ENCODE measurements at regions not wholly inside any gene's neighbourhood (a gene's known extent, or its start where the extent isn't known, plus 50 kb on each side); places are given as distances from the start of the nearest gene placed in this dataset.

- no peaks in the 10 kb centered on the region for H3K9me3 ChIP-seq (ENCODE audit: control extremely low read depth in 1 of 3, control insufficient read depth in 2 of 3, insufficient read depth in 1 of 3, low read length in 2 of 3)
- no peak for TF ChIP-seq CTCF (IDR thresholded peaks at IDR 0.05)
- no peak for TF ChIP-seq EZH2 (IDR thresholded peaks at IDR 0.05; ENCODE audit: borderline replicate concordance, insufficient read depth, low read depth, low read length, poor library complexity, severe bottlenecking)
- Mint-ChIP-seq H3K27ac (no peak overlapping the region), H3K9me3 (ENCODE audit: insufficient read depth) (peaks cover 5% of the 10 kb centered on the region), H3K27me3 (no peaks in the 10 kb centered on the region), H3K4me3 (no peak overlapping the region), H3K4me1 (peaks cover 4% of the 10 kb centered on the region)
- no peaks in the 10 kb centered on the region for H4K20me1 ChIP-seq (ENCODE audit: control insufficient read depth, insufficient read depth, low read length, poor library complexity, severe bottlenecking)
- WGBS (ENCODE audit: insufficient coverage): 100% methylated on average over 1 of the region's 3 CpGs
- H2AFZ ChIP-seq (ENCODE audit: insufficient read depth, low read depth, low read length, poor library complexity, severe bottlenecking): no peak overlapping the region
- POLR2A ChIA-PET: no interaction called here
- no peak overlapping the region for H3K4me3 ChIP-seq (ENCODE audit: control extremely low read depth in 1 of 5, extremely low read depth in 1 of 5, insufficient read depth in 1 of 5, low read depth in 2 of 5, low read length in 4 of 5)
- DNase-seq (no peak), ATAC-seq (ENCODE audit: low read depth) (no peak)
- CTCF ChIA-PET: no interaction called here
- H3K9ac ChIP-seq (ENCODE audit: low read length): no peak overlapping the region
- no peak overlapping the region for H3K4me2 ChIP-seq (replicated peaks; ENCODE audit: low read depth, low read length, poor library complexity, severe bottlenecking)
- intact Hi-C loops (cut with micrococcal nuclease): no loop called here
- H3K27ac ChIP-seq (ENCODE audit: low read length in 2 of 2): no peak overlapping the region
- H3K79me2 ChIP-seq (ENCODE audit: control insufficient read depth, insufficient read depth, low read length): no peaks in the 10 kb centered on the region
- H3K36me3 ChIP-seq (replicated peaks in 1 of 2; ENCODE audit: control extremely low read depth in 1 of 2, control insufficient read depth in 1 of 2, extremely low read depth in 1 of 2, insufficient read depth in 2 of 2, low read length in 1 of 2): no peaks in the 10 kb centered on the region
- H3K27me3 ChIP-seq (replicated peaks in 1 of 4; ENCODE audit: control extremely low read depth in 1 of 4, control insufficient read depth in 3 of 4, insufficient read depth in 4 of 4, low read length in 3 of 4): no peaks in the 10 kb centered on the region
- H3K4me1 ChIP-seq (ENCODE audit: control insufficient read depth in 2 of 2, insufficient read depth in 2 of 2, low read length in 2 of 2): no peaks in the 10 kb centered on the region
Observed at GRCh38 chr6:22194188-22194921, 102.5 kb downstream of the PRL start.

GRCh38 chr6:22199771-22200170 lies 97.1 kb downstream of the PRL start:
- H2AFZ ChIP-seq (ENCODE audit: insufficient read depth, low read depth, low read length, poor library complexity, severe bottlenecking): no peak overlapping the region
- Mint-ChIP-seq H3K4me1 (no peaks in the 10 kb centered on the region), H3K27me3 (no peaks in the 10 kb centered on the region), H3K9me3 (ENCODE audit: insufficient read depth) (peaks cover 8% of the 10 kb centered on the region), H3K27ac (no peak overlapping the region), H3K4me3 (no peak overlapping the region)
- 100% methylated on average over 1 of the region's 3 CpGs for WGBS (ENCODE audit: insufficient coverage)
- no peak overlapping the region for H3K4me3 ChIP-seq (ENCODE audit: control extremely low read depth in 1 of 5, extremely low read depth in 1 of 5, insufficient read depth in 1 of 5, low read depth in 2 of 5, low read length in 4 of 5)
- no peak overlapping the region for H3K4me2 ChIP-seq (replicated peaks; ENCODE audit: low read depth, low read length, poor library complexity, severe bottlenecking)
- peaks cover 0 to 5% (median 0%) of the 10 kb centered on the region in 3 donors for H3K9me3 ChIP-seq (ENCODE audit: control extremely low read depth in 1 of 3, control insufficient read depth in 2 of 3, insufficient read depth in 1 of 3, low read length in 2 of 3)
- no peaks in the 10 kb centered on the region for H3K27me3 ChIP-seq (replicated peaks in 1 of 4; ENCODE audit: control extremely low read depth in 1 of 4, control insufficient read depth in 3 of 4, insufficient read depth in 4 of 4, low read length in 3 of 4)
- H3K4me1 ChIP-seq (ENCODE audit: control insufficient read depth in 2 of 2, insufficient read depth in 2 of 2, low read length in 2 of 2): no peaks in the 10 kb centered on the region
- ChIA-PET CTCF (no interaction called here), POLR2A (no interaction called here)
- no peak overlapping the region for H3K27ac ChIP-seq (ENCODE audit: low read length in 2 of 2)
- H3K36me3 ChIP-seq (replicated peaks in 1 of 2; ENCODE audit: control extremely low read depth in 1 of 2, control insufficient read depth in 1 of 2, extremely low read depth in 1 of 2, insufficient read depth in 2 of 2, low read length in 1 of 2): no peaks in the 10 kb centered on the region
- DNase-seq (no peak), ATAC-seq (ENCODE audit: low read depth) (no peak)
- no peak overlapping the region for H3K9ac ChIP-seq (ENCODE audit: low read length)
- TF ChIP-seq CTCF (IDR thresholded peaks at IDR 0.05) (no peak), EZH2 (IDR thresholded peaks at IDR 0.05; ENCODE audit: borderline replicate concordance, insufficient read depth, low read depth, low read length, poor library complexity, severe bottlenecking) (no peak)
- H4K20me1 ChIP-seq (ENCODE audit: control insufficient read depth, insufficient read depth, low read length, poor library complexity, severe bottlenecking): no peaks in the 10 kb centered on the region
- intact Hi-C loops (cut with micrococcal nuclease): no loop called here
- no peaks in the 10 kb centered on the region for H3K79me2 ChIP-seq (ENCODE audit: control insufficient read depth, insufficient read depth, low read length)

Measured in B cell (primary cell).